AG04450 (cell line): ENCODE measurements at regions not wholly inside any gene's neighbourhood (a gene's known extent, or its start where the extent isn't known, plus 50 kb on each side); places are given as distances from the start of the nearest gene placed in this dataset.

Experiments used
- CTCF ChIA-PET: fragments of 300-600, 350-600 bp; formaldehyde crosslinking; extraction: SDS; loops from one replicate; lab custom pipeline; 2022; ENCODE audit warnings: antibody characterized with exemption, inconsistent platforms; lab: Charles Lee
- POLR2A ChIA-PET: fragments of 350-600 bp; formaldehyde crosslinking; extraction: SDS; loops from one replicate; lab custom pipeline; 2021; ENCODE audit warnings: antibody characterized with exemption, inconsistent platforms; lab: Yijun Ruan, JAX
- DNase-seq: peaks from one replicate; pipeline ENCODE4 v3.0.0-alpha.2; 2011; ENCODE audit warnings: low read depth, low spot score
- H3K27ac ChIP-seq: one replicate; pipeline ENCODE4 v1.5.1; 2012; ENCODE audit warnings: low read depth, low read length, control low read depth
- H3K27me3 ChIP-seq: one replicate; pipeline ENCODE4 v1.6.0; 2012; ENCODE audit warnings: low read length; ENCODE audit not compliant: control insufficient read depth, insufficient read depth
- H3K4me3 ChIP-seq: 2 replicates; pipeline ENCODE4 v1.5.1; 2011; ENCODE audit warnings: mild to moderate bottlenecking, low read depth, low read length, control low read depth
- H3K9me3 ChIP-seq: 2 replicates; pipeline ENCODE4 v1.5.1; 2012; ENCODE audit warnings: low read length; ENCODE audit not compliant: control insufficient read depth, insufficient read depth
- TF ChIP-seq, protein P1 (sequence below): IDR thresholded peaks from 2 replicates; pipeline ENCODE4 v1.5.1; 2011; ENCODE audit warnings: low read depth, low read length, control low read depth, inconsistent platforms

DNA sequence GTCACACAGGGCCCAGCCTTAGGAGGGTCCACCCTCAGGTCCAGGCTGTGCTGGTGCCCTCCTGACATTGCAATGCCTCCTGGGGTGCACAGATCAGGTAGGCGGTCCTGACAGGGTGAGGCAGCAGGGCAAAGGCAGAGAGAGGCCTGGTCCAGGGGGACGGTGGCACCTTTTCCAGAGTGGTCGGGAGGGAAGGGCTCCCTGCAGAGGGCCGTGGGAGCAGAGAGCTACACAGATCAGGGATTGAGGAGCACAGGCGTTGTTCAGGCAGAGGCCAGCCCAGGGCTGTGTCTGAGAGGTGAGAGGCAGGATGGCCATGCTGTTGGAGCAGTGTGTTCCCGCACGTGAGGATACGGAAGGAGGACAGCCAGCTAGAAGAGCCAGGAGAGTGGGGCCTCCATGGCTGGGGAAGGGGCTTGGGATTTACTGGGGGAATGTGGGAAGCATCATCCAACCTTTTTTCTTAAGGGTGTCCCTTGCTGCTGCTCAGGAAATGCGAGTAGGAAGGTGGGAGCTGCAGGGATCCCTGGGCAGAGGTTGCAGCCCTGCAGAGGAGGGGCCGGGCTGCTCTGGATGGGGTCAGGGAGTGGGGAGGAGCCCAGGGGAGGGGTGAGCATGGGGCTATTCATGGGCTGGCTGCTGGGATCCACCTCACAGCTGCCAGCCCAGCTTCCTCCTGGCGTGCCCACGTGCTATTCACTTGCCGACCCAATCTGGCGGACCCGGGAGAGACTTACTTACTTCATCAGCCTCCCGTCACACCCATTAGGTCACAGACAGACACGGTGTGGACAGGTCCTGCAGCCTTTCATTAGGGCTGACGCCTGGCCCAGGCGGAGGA lies 1516.4 kb downstream of the TBC1D22A start:
- Histone ChIP-seq H3K4me3 (no peak overlapping the region), H3K27me3 (no peaks in the 10 kb centered on the region), H3K27ac (no peak overlapping the region), H3K9me3 (peaks cover 65% of the 10 kb centered on the region)
- DNase-seq = no peak
- CTCF ChIA-PET = interaction anchor here (0.7 kb wide), 1 partner anchor 141 kb away, joined by 3 read pairs; no protein-coding TSS in a partner anchor
- POLR2A ChIA-PET = no interaction called here
- TF ChIP-seq, protein P1, sequence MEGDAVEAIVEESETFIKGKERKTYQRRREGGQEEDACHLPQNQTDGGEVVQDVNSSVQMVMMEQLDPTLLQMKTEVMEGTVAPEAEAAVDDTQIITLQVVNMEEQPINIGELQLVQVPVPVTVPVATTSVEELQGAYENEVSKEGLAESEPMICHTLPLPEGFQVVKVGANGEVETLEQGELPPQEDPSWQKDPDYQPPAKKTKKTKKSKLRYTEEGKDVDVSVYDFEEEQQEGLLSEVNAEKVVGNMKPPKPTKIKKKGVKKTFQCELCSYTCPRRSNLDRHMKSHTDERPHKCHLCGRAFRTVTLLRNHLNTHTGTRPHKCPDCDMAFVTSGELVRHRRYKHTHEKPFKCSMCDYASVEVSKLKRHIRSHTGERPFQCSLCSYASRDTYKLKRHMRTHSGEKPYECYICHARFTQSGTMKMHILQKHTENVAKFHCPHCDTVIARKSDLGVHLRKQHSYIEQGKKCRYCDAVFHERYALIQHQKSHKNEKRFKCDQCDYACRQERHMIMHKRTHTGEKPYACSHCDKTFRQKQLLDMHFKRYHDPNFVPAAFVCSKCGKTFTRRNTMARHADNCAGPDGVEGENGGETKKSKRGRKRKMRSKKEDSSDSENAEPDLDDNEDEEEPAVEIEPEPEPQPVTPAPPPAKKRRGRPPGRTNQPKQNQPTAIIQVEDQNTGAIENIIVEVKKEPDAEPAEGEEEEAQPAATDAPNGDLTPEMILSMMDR = no peak

DNA sequence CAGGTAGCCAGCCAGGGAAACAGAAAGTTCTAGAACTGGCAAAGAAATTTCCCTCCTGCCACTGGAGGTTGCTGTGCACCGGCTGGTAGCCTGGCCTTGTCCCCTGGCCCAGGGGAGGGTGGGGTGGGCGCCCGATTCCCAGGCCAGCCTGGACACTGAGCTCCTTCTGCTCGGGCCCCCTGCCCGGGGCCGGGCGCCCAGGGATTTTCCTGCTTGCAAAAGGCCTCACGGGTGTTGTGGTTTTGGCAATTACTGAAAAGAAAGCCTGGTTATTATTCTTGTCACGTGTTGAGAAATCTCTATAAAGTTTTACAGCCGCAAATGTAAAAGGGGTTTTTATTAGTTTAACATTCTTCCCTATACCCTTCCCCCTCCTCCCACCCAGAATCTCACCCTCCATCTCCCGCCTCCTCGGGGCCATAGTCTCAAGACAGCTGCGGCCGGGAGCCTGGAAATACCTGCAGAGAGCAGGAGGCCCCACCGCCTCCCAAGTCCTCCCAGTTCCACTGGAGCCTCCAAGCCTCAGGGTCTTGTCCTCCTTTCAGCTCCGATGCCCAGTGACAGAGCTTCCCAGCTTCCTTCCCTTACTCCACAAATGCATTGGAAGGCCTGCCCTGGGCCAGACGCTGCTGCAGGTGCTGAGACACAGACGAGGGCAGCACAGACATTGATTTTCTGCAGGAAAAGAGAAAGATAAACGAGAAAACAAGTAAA lies 1515.6 kb downstream of the TBC1D22A start:
- CTCF ChIA-PET = no interaction called here
- TF ChIP-seq, protein P1 = no peak
- Histone ChIP-seq H3K4me3 (no peak overlapping the region), H3K27me3 (no peaks in the 10 kb centered on the region), H3K27ac (no peak overlapping the region), H3K9me3 (peaks cover 65% of the 10 kb centered on the region)
- DNase-seq = no peak
- POLR2A ChIA-PET = no interaction called here

DNA sequence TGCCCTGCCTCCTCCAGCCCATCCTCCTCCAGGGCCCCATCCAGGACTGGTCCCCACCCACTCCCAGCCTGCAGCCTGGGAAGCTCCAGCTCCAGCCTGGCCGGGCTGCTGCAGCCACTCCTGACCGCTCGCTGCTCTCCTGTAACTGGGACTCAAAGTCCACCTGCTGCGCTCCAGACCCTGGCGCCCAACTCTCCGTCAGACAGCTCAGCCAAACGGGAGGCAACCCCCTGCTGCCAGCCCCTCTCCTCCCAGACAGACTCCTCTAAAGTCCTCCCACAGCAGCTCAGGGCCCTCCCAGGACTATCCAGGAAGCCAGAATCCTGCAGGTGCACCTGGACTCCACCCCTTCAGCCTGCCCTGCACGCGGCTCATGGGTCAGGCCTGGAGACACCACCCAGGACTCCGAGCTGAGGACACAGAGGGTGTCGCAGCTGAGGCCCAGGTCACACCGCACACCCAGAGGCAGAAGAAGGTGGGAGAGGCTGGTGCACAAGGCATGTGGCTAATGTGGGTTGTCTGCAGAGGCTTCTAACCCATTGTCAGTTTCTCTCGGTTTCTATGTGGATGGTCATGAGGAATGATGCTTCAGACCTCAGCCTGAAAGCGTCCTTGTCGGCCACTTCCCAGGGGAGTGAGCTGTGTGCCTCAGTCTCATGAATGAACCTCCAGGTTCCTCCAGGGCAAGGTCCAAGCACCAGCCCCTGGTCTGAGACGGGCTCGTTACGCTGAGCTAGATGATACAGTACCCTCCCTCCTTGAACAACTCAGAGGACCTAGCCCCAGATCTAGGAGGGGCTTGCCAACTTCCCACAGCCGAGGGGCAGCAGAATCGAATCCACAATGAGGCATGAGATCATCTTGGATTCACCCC lies 1514.8 kb downstream of the TBC1D22A start:
- DNase-seq = no peak
- TF ChIP-seq, protein P1 = no peak
- Histone ChIP-seq H3K27ac (no peak overlapping the region), H3K27me3 (no peaks in the 10 kb centered on the region), H3K9me3 (peaks cover 73% of the 10 kb centered on the region), H3K4me3 (no peak overlapping the region)
- ChIA-PET POLR2A (no interaction called here), CTCF (no interaction called here)

DNA sequence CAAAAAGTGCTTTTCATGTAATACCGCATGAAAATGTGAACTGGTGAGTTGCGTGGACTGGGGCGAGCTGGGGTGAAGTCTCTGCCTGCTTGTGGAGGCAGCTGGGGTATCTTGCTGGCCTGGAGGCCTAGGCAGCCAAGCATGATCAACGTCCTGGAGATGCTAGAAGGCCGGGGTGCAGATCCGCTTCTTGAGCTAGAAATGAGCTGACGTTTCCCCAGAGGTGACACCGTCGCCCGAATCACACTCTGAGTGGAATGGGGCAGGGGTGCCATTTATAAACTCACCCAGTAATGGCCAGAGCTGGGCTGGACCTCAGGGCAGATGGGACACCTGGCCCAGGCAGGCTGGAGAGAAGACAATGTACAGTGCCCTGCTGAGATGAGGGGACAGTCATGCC lies 1513.0 kb downstream of the TBC1D22A start:
- no peak for DNase-seq
- Histone ChIP-seq H3K4me3 (no peak overlapping the region), H3K27me3 (no peaks in the 10 kb centered on the region), H3K9me3 (peaks cover 72% of the 10 kb centered on the region), H3K27ac (no peak overlapping the region)
- ChIA-PET POLR2A (no interaction called here), CTCF (no interaction called here)
- TF ChIP-seq, protein P1 = no peak
